Natural killer cell treated with Interleukin-12 subunit alpha and Interleukin-12 subunit beta and Interleukin-15 and Interleukin-18, amount 100 ng/mL, for 72 hours (primary cell): ENCODE measurements at regions not wholly inside any gene's neighbourhood (a gene's known extent, or its start where the extent isn't known, plus 50 kb on each side); places are given as distances from the start of the nearest gene placed in this dataset.

Source experiments
- ATAC-seq, 2 donors: fragments of 150-1000 bp; cut with Tn5 transposase in 1 of 2; sonication (Bioruptor Pico), chemical (Tn5 transposase) in 1 of 2; 2 replicates each; pipeline ENCODE4 v1.10.0; 2021
- DNase-seq: peaks from one replicate; pipeline ENCODE4 v3.0.0; 2022; ENCODE audit warnings: low spot score
- H3K27ac Mint-ChIP-seq, 2 donors: 1 replicate in 1 of 2; 2 replicates in 1 of 2; pipeline ENCODE4 v1.8.0; 2022; ENCODE audit warnings: mixed read lengths in 2 of 2, mild to moderate bottlenecking in 1 of 2, moderate library complexity in 1 of 2
- H3K27me3 Mint-ChIP-seq, 2 donors: 1 replicate in 1 of 2; 2 replicates in 1 of 2; pipeline ENCODE4 v1.8.0; 2022; ENCODE audit warnings: mixed read lengths in 2 of 2
- H3K36me3 Mint-ChIP-seq: one replicate; pipeline ENCODE4 v1.8.0; 2022; ENCODE audit warnings: mixed read lengths
- H3K4me1 Mint-ChIP-seq, 2 donors: 1 replicate in 1 of 2; 2 replicates in 1 of 2; pipeline ENCODE4 v1.8.0; 2022; ENCODE audit warnings: low read depth in 2 of 2, mixed read lengths in 2 of 2, mild to moderate bottlenecking in 1 of 2
- H3K4me3 Mint-ChIP-seq: one replicate; pipeline ENCODE4 v1.8.0; 2022; ENCODE audit warnings: mixed read lengths
- H3K9me3 Mint-ChIP-seq: 2 replicates; pipeline ENCODE4 v1.8.0; 2022; ENCODE audit warnings: mixed read lengths

DNA sequence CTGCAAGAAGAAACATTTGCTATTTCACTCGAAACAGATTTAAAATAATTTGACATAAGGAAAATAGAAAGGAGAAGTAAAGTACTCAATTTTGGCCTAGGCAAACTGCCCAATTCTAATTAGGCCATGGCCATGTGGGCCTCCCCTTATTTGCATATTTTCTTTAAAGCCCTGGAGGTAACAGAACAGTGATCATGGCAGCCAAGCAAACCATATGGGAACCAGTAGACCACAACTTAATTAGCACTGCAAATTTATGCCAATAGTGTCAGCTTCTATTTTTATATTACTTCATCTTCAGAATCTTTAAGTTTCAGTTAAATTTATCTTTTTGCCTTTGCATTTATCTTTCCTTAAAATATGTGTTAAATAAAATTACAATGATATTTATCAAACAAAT lies 63.3 kb upstream of the THSD7A start:
- Mint-ChIP-seq H3K27me3 (no peaks in the 10 kb centered on the region), H3K36me3 (no peaks in the 10 kb centered on the region)

DNA sequence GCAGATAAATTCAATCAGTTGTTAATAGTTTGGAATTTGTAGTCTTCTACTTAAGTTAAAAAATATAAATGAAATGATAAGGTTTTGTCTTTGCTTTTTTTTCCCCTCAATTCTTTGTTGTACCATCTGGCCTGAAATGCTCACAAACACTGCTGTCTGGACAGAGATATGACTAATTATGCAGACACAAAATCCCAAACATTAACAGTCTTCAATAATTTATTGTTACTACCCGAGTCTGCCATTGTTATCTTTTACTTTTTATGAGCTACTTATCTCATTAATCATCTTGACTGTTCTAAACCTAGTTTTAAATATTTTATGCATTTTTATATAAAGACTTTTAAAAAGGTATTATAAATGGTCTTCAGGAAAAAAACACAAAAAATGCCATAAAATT lies 64.7 kb upstream of the THSD7A start:
- Mint-ChIP-seq H3K4me1 (no peaks in the 10 kb centered on the region), H3K36me3 (no peaks in the 10 kb centered on the region), H3K27ac (no peak overlapping the region), H3K27me3 (no peaks in the 10 kb centered on the region), H3K4me3 (no peak overlapping the region), H3K9me3 (peaks cover 4% of the 10 kb centered on the region)
- no peak for DNase-seq
- no peak for ATAC-seq

More for the DNA sequence above, 63.3 kb upstream of the THSD7A start:
- Mint-ChIP-seq H3K4me1 (no peaks in the 10 kb centered on the region), H3K27ac (no peak overlapping the region), H3K9me3 (peaks cover 7% of the 10 kb centered on the region), H3K4me3 (no peak overlapping the region)
- ATAC-seq (no peak), DNase-seq (no peak)

DNA sequence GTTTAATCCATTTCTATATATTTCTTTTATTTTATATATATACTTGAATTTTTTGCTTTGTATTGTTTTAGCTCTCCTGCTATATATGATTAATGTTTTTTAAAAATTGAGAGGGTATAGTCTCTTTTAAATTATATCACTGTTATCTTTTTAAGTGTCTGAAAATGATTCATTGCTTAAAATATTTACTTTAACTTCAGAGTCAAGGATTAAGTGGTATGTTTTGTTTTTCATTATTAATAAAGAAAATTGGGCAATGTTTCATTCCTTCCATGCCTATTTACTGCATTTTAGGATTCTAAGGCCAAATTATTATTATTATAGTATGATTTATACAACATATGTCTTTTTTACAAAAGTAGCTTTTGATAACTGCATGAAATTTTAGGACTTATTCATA lies 67.2 kb upstream of the THSD7A start:
- no peaks in the 10 kb centered on the region for H3K36me3 Mint-ChIP-seq
- no peak overlapping the region for H3K27ac Mint-ChIP-seq
- no peak overlapping the region for H3K4me3 Mint-ChIP-seq
- DNase-seq (no peak), ATAC-seq (no peak)
- peaks cover 13% of the 10 kb centered on the region for H3K9me3 Mint-ChIP-seq
- no peaks in the 10 kb centered on the region for H3K4me1 Mint-ChIP-seq
- H3K27me3 Mint-ChIP-seq = no peaks in the 10 kb centered on the region

DNA sequence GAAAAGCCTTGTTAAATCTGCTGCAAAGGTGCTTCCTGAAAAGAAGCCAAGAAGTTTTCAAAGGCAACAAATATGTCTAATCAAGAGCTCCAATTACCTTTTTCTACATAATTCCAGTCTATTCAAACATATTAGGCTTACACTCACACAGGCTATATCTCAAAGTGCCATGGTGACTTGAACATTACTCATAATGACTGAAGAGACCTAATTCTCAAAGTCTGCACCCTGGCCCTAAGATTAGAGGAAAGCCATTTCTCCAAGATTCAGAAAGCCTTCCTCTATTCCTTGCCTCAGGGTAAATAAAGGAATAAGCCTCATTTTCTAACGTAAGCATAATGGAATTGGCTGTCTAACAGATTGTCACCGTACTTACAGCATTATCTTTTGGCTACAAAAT lies 78.3 kb upstream of the THSD7A start:
- H3K4me3 Mint-ChIP-seq = no peak overlapping the region

DNA sequence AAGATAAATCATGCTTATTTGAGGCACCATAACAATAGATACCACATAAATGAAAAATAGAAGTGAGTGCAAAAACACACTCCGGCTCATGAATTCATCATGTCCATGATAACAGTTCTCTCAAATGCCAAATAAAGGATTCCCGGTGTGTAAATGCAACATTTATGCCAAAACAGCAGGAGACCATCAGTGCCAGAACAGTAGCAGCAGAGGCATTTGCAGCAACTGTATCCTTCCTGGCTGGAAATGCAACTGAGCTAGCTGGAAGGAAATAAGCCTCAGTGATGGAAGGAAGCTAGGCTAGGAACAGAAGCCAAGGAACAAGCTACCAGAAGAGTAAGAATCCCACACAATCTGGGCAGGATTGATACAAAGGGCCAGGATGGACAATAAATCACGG lies 79.9 kb upstream of the THSD7A start:
- ATAC-seq (no peak), DNase-seq (no peak)
- no peaks in the 10 kb centered on the region for H3K4me1 Mint-ChIP-seq
- no peak overlapping the region for H3K4me3 Mint-ChIP-seq
- no peaks in the 10 kb centered on the region for H3K27me3 Mint-ChIP-seq
- H3K9me3 Mint-ChIP-seq = peaks cover 10% of the 10 kb centered on the region
- no peak overlapping the region for H3K27ac Mint-ChIP-seq
- H3K36me3 Mint-ChIP-seq = no peaks in the 10 kb centered on the region

More for the DNA sequence above, 78.3 kb upstream of the THSD7A start:
- DNase-seq (no peak), ATAC-seq (no peak)
- Mint-ChIP-seq H3K9me3 (peaks cover 7% of the 10 kb centered on the region), H3K27me3 (no peaks in the 10 kb centered on the region), H3K27ac (no peak overlapping the region), H3K36me3 (no peaks in the 10 kb centered on the region), H3K4me1 (no peaks in the 10 kb centered on the region)

DNA sequence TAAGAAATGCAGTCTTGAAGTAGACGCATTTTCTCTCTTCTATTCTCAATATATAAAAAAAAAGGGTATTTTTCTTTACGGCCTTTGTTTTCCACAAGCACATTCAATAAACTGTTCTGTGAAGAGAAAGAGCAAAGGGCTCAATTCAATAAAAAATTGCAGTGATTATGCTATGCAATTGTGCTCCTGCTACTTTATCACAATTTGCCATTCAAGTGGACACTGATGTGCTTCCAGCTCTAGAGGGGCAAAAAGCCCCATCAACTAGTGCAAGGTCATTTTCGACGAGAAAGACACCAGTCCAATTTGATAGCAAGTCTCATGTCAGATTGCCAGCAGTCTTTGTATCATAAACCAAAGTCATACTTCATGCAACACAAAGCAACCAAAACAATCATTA lies 82.6 kb upstream of the THSD7A start:
- no peaks in the 10 kb centered on the region for H3K27me3 Mint-ChIP-seq
- ATAC-seq = no peak
- H3K9me3 Mint-ChIP-seq = peaks cover 20% of the 10 kb centered on the region
- no peaks in the 10 kb centered on the region for H3K4me1 Mint-ChIP-seq
- H3K4me3 Mint-ChIP-seq = no peak overlapping the region
- H3K27ac Mint-ChIP-seq = no peak overlapping the region
- DNase-seq = no peak
- H3K36me3 Mint-ChIP-seq = no peaks in the 10 kb centered on the region

DNA sequence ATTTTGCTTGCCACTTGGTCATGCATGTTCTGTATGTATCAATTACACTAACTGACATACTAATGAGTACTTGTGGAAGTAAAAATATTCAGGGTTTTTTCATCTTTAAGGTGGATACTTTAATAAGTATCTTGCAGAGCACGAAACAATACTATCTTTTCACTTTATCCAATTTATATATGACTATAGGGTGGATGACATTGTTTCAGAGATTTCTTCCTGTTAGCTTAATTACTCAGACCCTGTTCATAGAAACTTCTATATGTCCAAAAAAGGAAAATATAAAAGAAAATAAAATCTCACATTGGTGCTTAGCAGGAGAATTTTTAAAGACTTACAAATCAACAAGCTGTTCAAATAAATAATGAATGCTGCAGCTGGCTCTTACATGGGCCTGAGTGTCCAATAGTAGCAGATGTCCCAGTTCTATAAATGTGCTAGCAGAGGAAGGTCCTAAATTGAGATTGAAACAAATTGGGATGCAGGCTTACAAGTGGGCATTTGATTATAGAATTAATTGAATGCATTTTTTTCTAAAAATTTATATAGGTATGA lies 91.5 kb upstream of the THSD7A start:
- no peak for ATAC-seq
- H3K27me3 Mint-ChIP-seq = no peaks in the 10 kb centered on the region
- H3K4me1 Mint-ChIP-seq = no peaks in the 10 kb centered on the region
- no peak overlapping the region for H3K27ac Mint-ChIP-seq
- no peak overlapping the region for H3K4me3 Mint-ChIP-seq
- no peaks in the 10 kb centered on the region for H3K36me3 Mint-ChIP-seq
- DNase-seq = no peak
- peaks cover 25% of the 10 kb centered on the region for H3K9me3 Mint-ChIP-seq

DNA sequence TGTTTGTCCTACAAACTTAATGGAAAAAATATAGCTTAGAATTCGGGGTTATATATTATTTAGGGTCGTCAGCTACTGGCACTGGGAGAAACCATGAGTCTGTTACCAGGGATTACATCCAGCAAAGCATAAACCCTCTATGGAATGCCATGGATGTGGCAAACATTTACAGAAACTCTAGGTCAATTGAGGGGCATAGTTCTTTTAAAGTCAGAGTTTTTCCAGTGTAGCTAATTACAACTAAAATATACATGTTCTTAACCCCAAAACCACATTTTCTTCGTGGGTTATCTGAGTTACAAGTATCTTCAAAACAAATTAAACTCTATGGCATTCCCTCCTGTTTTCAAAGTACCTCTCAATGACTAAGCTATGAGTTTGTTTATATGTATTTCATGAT lies 99.3 kb upstream of the THSD7A start:
- H3K4me1 Mint-ChIP-seq = no peaks in the 10 kb centered on the region

DNA sequence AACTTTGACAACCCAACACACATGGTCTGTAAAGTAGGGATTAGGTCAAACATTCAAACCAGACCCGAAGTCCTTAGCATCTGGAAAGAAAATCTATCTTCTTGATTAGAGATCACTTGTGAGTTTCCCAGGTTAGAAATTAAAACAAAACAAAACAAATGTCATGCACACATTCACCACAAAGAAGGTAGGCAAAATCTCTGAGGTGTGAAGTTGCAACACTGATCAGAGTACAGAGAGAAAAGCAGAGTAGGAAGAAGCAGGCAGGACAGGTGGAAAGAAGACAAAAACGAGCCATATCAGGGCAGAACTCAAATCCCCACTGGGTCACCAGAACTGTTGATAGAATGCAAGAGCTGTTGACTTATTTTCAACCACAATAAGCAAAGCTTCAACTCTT lies 102.8 kb upstream of the THSD7A start:
- H3K4me3 Mint-ChIP-seq = no peak overlapping the region
- no peaks in the 10 kb centered on the region for H3K27me3 Mint-ChIP-seq
- ATAC-seq (no peak), DNase-seq (no peak)
- H3K36me3 Mint-ChIP-seq = no peaks in the 10 kb centered on the region
- H3K4me1 Mint-ChIP-seq = no peaks in the 10 kb centered on the region
- H3K27ac Mint-ChIP-seq = no peak overlapping the region
- H3K9me3 Mint-ChIP-seq = peaks cover 12% of the 10 kb centered on the region

More for the DNA sequence above, 99.3 kb upstream of the THSD7A start:
- Mint-ChIP-seq H3K27ac (no peak overlapping the region), H3K4me3 (no peak overlapping the region), H3K27me3 (no peaks in the 10 kb centered on the region), H3K36me3 (no peaks in the 10 kb centered on the region), H3K9me3 (peaks cover 9% of the 10 kb centered on the region)
- ATAC-seq (no peak), DNase-seq (no peak)

DNA sequence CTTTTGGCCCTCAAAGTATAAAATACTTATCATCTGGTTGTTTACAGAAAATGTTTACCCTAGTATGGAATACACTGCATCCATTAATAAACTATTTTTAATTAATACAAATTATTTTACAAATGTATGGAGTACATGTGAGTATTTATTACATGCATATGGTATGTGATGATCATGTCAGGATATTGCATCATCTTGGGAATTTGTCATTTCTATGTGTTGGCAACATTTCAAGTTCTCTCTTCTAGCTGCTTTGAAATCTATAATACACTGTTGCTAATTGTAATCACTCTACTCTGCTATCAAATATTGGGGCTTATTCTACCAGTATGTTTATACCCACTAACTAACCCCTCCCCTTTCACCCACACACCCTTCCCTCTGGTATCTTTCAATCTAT lies 103.9 kb upstream of the THSD7A start:
- Mint-ChIP-seq H3K9me3 (peaks cover 15% of the 10 kb centered on the region), H3K36me3 (no peaks in the 10 kb centered on the region), H3K27me3 (no peaks in the 10 kb centered on the region), H3K4me1 (no peaks in the 10 kb centered on the region), H3K4me3 (no peak overlapping the region), H3K27ac (no peak overlapping the region)
- ATAC-seq (no peak), DNase-seq (no peak)

DNA sequence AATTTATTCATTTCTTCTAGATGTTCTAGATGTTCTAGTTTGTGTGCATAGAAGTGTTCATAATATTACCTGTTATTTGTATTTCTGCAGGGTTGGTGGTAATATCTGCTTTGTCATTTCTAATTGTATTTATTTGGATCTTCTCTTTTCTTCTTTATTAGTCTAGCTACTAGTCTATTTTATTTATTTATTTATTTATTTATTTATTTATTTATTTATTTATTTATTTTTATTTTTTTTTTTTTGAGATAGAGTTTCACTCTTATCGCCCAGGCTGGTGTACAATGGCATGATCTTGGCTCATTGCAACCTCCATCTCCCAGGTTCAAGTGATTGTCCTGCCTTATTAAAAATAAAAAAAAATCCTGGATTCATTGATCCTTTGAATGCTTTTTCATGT lies 114.8 kb upstream of the THSD7A start:
- H3K4me1 Mint-ChIP-seq = no peaks in the 10 kb centered on the region
- peaks cover 27% of the 10 kb centered on the region for H3K9me3 Mint-ChIP-seq
- DNase-seq = no peak
- H3K4me3 Mint-ChIP-seq = no peak overlapping the region
- no peak for ATAC-seq
- no peaks in the 10 kb centered on the region for H3K27me3 Mint-ChIP-seq
- no peak overlapping the region for H3K27ac Mint-ChIP-seq
- H3K36me3 Mint-ChIP-seq = no peaks in the 10 kb centered on the region

DNA sequence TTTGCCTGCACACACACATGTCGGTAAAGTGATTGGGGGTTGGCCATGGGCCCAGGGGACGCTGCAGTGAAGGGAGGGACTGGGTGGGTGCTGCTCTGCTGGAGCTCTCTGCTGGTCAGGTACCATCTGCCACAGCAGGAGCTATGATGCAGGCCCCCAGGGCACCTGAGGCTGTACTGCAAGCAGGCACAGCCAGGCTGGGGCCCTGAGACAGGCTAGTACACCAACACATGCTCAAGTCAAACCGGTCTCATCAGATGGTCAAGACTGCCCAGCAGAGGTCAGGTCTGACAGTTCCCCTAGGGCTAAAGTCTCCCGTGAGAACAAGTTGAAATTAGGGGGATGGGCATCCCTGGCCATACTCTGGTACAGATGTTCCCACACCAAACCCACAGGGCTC lies 118.3 kb upstream of the THSD7A start:
- ATAC-seq = no peak

DNA sequence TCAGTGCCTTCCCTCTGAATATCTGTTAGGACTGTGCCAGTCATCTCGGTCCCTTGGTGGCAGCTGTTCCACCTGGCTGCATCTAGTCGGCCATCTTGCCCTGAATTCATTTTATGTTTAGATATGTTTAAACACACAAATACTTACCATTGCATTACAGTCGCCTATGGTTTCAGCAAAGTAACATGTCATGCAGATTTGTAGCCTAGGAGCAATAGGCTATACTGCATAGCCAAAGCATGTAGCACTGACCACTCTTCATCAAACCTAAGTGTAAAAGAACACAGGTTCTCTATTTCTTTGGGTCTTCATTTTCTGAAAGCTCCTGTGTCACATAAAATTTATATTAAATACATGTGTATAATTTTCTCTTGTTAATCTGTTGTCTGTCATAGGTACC lies 118.9 kb upstream of the THSD7A start:
- ATAC-seq = no peak
- Mint-ChIP-seq H3K36me3 (no peaks in the 10 kb centered on the region), H3K27ac (no peak overlapping the region), H3K4me1 (no peaks in the 10 kb centered on the region), H3K27me3 (no peaks in the 10 kb centered on the region), H3K4me3 (no peak overlapping the region), H3K9me3 (peaks cover 20% of the 10 kb centered on the region)
- no peak for DNase-seq

More for the DNA sequence above, 118.3 kb upstream of the THSD7A start:
- H3K4me3 Mint-ChIP-seq = no peak overlapping the region
- no peaks in the 10 kb centered on the region for H3K27me3 Mint-ChIP-seq
- no peak overlapping the region for H3K27ac Mint-ChIP-seq
- no peaks in the 10 kb centered on the region for H3K4me1 Mint-ChIP-seq
- no peak for DNase-seq
- no peaks in the 10 kb centered on the region for H3K36me3 Mint-ChIP-seq
- H3K9me3 Mint-ChIP-seq = peaks cover 26% of the 10 kb centered on the region

DNA sequence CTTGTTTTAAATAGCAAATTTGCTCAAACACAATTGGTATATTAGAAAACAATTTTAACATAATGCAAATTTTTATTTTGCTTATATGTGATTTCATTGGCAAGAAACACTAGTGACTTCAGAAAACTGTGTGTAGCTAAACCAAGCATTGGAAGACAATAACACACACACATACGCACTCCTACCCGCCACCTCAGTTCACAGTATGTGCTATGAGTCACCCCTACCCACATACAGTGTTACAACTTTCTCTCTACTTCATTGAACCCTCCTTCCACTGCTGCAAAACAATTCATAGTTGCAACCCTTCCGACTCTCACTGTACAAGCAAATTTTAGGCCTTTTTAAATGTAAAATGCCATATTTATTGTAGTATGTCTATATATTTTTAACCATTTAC lies 119.9 kb upstream of the THSD7A start:
- peaks cover 12% of the 10 kb centered on the region for H3K9me3 Mint-ChIP-seq
- ATAC-seq (no peak), DNase-seq (no peak)
- no peaks in the 10 kb centered on the region for H3K4me1 Mint-ChIP-seq
- no peaks in the 10 kb centered on the region for H3K27me3 Mint-ChIP-seq
- H3K4me3 Mint-ChIP-seq = no peak overlapping the region
- H3K27ac Mint-ChIP-seq = no peak overlapping the region
- no peaks in the 10 kb centered on the region for H3K36me3 Mint-ChIP-seq

DNA sequence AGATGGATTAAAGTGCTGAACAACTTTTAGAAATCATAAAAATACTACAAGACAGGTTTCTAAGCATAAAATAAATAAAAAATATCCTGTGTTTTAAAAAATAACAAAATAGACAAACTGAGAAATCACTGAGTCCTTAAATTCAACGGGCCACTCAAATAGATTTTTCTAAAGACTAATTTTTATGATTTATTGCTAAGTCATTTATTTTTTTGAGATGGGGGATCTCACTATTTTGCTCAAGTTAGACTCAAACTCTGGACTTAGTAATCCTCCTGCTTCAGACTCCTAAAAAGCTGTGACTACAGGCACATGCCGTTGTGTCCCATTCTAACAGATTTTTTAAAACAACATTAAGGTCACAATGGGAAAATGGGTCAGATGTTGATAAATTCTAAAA lies 121.0 kb upstream of the THSD7A start:
- ATAC-seq (no peak), DNase-seq (no peak)
- H3K36me3 Mint-ChIP-seq = no peaks in the 10 kb centered on the region
- H3K27me3 Mint-ChIP-seq = no peaks in the 10 kb centered on the region
- H3K9me3 Mint-ChIP-seq = peaks cover 11% of the 10 kb centered on the region
- H3K27ac Mint-ChIP-seq = no peak overlapping the region
- no peak overlapping the region for H3K4me3 Mint-ChIP-seq
- H3K4me1 Mint-ChIP-seq = no peaks in the 10 kb centered on the region
